ENCODE measurements at regions not wholly inside any gene's neighbourhood (a gene's known extent, or its start where the extent isn't known, plus 50 kb on each side); places are given as distances from the start of the nearest gene placed in this dataset.
A peak's percentile ranks its signal among the peaks of the same experiment; 100 is the strongest.
"Not testable (repeated sequence)": the region's sequence is repeated elsewhere in the genome, so short reads cannot be mapped to it uniquely, and the experiment has no call there.

GRCh38 chr18:25510096-25510495 lies 158.1 kb upstream of the ZNF521 start:
- H3K9ac ChIP-seq (ENCODE audit: low read length): no peak overlapping the region
- H3K4me1 ChIP-seq (ENCODE audit: control insufficient read depth, low read depth, low read length): no peaks in the 10 kb centered on the region
- H3K9me3 ChIP-seq (ENCODE audit: control insufficient read depth, low read depth, low read length): no peaks in the 10 kb centered on the region

DNA sequence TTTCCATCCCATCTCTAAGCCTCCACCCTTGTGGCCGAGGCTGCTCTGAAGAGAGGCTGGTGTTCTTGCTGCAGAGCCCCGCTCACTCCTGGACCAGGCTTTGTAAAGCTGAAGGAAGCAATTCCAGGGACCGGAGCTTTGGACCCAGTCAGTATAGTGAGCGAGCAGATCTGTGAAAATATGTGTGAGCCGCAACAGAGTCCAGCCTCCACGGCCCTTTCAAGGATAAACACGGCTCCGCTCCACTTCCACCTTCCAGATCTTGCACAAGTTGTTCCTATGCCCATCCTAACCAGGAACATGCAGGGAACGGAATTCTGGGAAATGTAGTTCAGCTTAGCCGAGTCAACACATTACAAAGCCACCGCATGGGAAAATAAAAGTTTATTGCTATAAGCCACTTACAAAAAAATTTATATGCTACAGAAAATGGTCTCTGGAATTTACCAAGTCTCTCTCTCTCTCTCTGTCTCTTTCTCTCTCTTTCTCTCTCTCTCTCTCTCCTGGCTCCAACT lies 151.7 kb upstream of the ZNF521 start:
- peak overlapping the region; percentile 59 for H3K4me3 ChIP-seq (ENCODE audit: low read length)
- no peaks in the 10 kb centered on the region for H3K4me1 ChIP-seq (ENCODE audit: control insufficient read depth, low read depth, low read length)

More at GRCh38 chr18:25510096-25510495, 158.1 kb upstream of the ZNF521 start:
- no peak overlapping the region for H3K27ac ChIP-seq (ENCODE audit: low read length)
- no peaks in the 10 kb centered on the region for H3K36me3 ChIP-seq (ENCODE audit: control insufficient read depth, low read depth, low read length)
- no peak overlapping the region for H3K4me3 ChIP-seq (ENCODE audit: low read length)
- no peaks in the 10 kb centered on the region for H3K27me3 ChIP-seq (ENCODE audit: control insufficient read depth, insufficient read depth, low read length)

GRCh38 chr18:25497151-25497794 lies 145.3 kb upstream of the ZNF521 start:
- Histone ChIP-seq H3K9ac (ENCODE audit: low read length) (no peak overlapping the region), H3K27me3 (ENCODE audit: control insufficient read depth, insufficient read depth, low read length) (no peaks in the 10 kb centered on the region), H3K9me3 (ENCODE audit: control insufficient read depth, low read depth, low read length) (no peaks in the 10 kb centered on the region), H3K4me1 (ENCODE audit: control insufficient read depth, low read depth, low read length) (no peaks in the 10 kb centered on the region), H3K27ac (ENCODE audit: low read length) (no peak overlapping the region), H3K4me3 (ENCODE audit: low read length) (no peak overlapping the region), H3K36me3 (ENCODE audit: control insufficient read depth, low read depth, low read length) (no peaks in the 10 kb centered on the region)

More for the DNA sequence above, 151.7 kb upstream of the ZNF521 start:
- Histone ChIP-seq H3K36me3 (ENCODE audit: control insufficient read depth, low read depth, low read length) (no peaks in the 10 kb centered on the region), H3K27me3 (ENCODE audit: control insufficient read depth, insufficient read depth, low read length) (no peaks in the 10 kb centered on the region), H3K9me3 (ENCODE audit: control insufficient read depth, low read depth, low read length) (no peaks in the 10 kb centered on the region), H3K9ac (ENCODE audit: low read length) (no peak overlapping the region), H3K27ac (ENCODE audit: low read length) (no peak overlapping the region)

DNA sequence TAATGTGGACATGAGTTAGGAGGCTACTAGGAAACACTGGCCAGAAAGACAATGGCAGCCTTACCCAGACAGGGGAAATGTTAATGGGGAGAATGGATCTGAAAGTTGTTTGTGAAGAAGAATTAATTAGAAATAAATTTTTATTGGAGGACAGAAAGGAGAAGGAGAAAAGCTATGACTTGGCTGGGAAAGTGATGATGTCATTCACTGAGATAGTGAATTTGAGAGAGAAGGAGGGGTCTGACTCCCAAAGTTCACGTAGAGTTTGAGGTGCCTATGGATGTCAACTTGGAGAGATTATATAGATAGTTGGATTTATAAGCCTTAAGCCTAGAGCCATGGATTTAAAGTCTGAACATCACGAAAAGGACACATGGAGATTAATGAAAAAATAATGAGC lies 144.6 kb upstream of the ZNF521 start:
- H3K9ac ChIP-seq (ENCODE audit: low read length): no peak overlapping the region
- H3K9me3 ChIP-seq (ENCODE audit: control insufficient read depth, low read depth, low read length): no peaks in the 10 kb centered on the region
- no peaks in the 10 kb centered on the region for H3K36me3 ChIP-seq (ENCODE audit: control insufficient read depth, low read depth, low read length)
- no peak overlapping the region for H3K4me3 ChIP-seq (ENCODE audit: low read length)
- H3K4me1 ChIP-seq (ENCODE audit: control insufficient read depth, low read depth, low read length): peaks cover 2% of the 10 kb centered on the region
- H3K27me3 ChIP-seq (ENCODE audit: control insufficient read depth, insufficient read depth, low read length): no peaks in the 10 kb centered on the region
- H3K27ac ChIP-seq (ENCODE audit: low read length): no peak overlapping the region

- Histone ChIP-seq H3K9ac (ENCODE audit: low read length) (no peak overlapping the region), H3K27me3 (ENCODE audit: control insufficient read depth, insufficient read depth, low read length) (no peaks in the 10 kb centered on the region), H3K27ac (ENCODE audit: low read length) (no peak overlapping the region), H3K4me1 (ENCODE audit: control insufficient read depth, low read depth, low read length) (peaks cover 2% of the 10 kb centered on the region), H3K4me3 (ENCODE audit: low read length) (no peak overlapping the region), H3K36me3 (ENCODE audit: control insufficient read depth, low read depth, low read length) (no peaks in the 10 kb centered on the region), H3K9me3 (ENCODE audit: control insufficient read depth, low read depth, low read length) (no peaks in the 10 kb centered on the region)
Observed at GRCh38 chr18:25495606-25496005, 143.6 kb upstream of the ZNF521 start.

DNA sequence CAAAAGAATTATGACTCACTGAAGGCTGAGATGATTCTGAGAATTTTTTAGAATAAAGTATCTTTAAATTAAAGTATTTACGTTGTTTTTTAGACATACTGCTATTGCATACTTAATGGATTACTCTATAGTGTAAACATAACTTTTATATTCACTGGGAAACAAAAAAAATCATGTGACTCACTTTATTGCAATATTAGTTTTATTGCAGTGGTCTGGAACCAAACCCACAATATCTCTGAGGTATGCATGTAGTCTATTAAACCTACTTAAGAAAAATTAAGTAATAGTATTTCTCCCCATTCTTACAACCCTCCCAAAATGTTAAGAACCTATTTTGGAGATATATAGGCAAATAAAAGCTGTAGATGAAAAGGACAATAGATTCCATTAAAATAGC lies 142.9 kb upstream of the ZNF521 start:
- H3K4me3 ChIP-seq (ENCODE audit: low read length): no peak overlapping the region
- H3K27ac ChIP-seq (ENCODE audit: low read length): no peak overlapping the region
- H3K4me1 ChIP-seq (ENCODE audit: control insufficient read depth, low read depth, low read length): peaks cover 2% of the 10 kb centered on the region
- no peaks in the 10 kb centered on the region for H3K9me3 ChIP-seq (ENCODE audit: control insufficient read depth, low read depth, low read length)
- no peaks in the 10 kb centered on the region for H3K27me3 ChIP-seq (ENCODE audit: control insufficient read depth, insufficient read depth, low read length)
- H3K9ac ChIP-seq (ENCODE audit: low read length): no peak overlapping the region
- no peaks in the 10 kb centered on the region for H3K36me3 ChIP-seq (ENCODE audit: control insufficient read depth, low read depth, low read length)

- Histone ChIP-seq H3K4me3 (ENCODE audit: low read length) (no peak overlapping the region), H3K9ac (ENCODE audit: low read length) (no peak overlapping the region), H3K9me3 (ENCODE audit: control insufficient read depth, low read depth, low read length) (no peaks in the 10 kb centered on the region), H3K4me1 (ENCODE audit: control insufficient read depth, low read depth, low read length) (peaks cover 2% of the 10 kb centered on the region), H3K36me3 (ENCODE audit: control insufficient read depth, low read depth, low read length) (no peaks in the 10 kb centered on the region), H3K27ac (ENCODE audit: low read length) (no peak overlapping the region), H3K27me3 (ENCODE audit: control insufficient read depth, insufficient read depth, low read length) (no peaks in the 10 kb centered on the region)
Observed at GRCh38 chr18:25493401-25493800, 141.4 kb upstream of the ZNF521 start.

- H3K27ac ChIP-seq (ENCODE audit: low read length): no peak overlapping the region
- H3K4me1 ChIP-seq (ENCODE audit: control insufficient read depth, low read depth, low read length): peaks cover 2% of the 10 kb centered on the region
Observed at GRCh38 chr18:25490316-25490715, 138.3 kb upstream of the ZNF521 start.

DNA sequence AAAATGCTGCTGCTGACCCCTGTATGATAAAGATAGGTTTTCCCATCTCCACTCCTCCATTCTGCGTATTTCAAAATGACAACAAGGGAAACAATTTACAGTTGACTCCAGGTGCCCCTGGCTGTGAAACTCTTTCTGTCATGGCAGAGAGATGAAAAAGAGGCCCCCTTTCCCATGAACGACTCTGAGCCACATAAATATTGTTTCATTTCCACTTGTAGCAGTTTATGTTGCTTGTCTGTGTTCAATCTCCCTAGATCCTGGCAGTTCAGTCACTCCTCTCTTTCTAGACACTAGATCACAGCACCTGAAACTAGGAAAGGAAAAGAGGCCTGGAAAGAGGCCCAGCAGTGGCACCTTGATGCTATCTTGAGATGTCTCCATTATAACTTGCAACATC lies 121.0 kb upstream of the ZNF521 start:
- Histone ChIP-seq H3K27ac (ENCODE audit: low read length) (no peak overlapping the region), H3K9ac (ENCODE audit: low read length) (no peak overlapping the region), H3K9me3 (ENCODE audit: control insufficient read depth, low read depth, low read length) (no peaks in the 10 kb centered on the region), H3K4me3 (ENCODE audit: low read length) (no peak overlapping the region), H3K4me1 (ENCODE audit: control insufficient read depth, low read depth, low read length) (no peaks in the 10 kb centered on the region), H3K27me3 (ENCODE audit: control insufficient read depth, insufficient read depth, low read length) (no peaks in the 10 kb centered on the region), H3K36me3 (ENCODE audit: control insufficient read depth, low read depth, low read length) (no peaks in the 10 kb centered on the region)

More at GRCh38 chr18:25490316-25490715, 138.3 kb upstream of the ZNF521 start:
- Histone ChIP-seq H3K27me3 (ENCODE audit: control insufficient read depth, insufficient read depth, low read length) (no peaks in the 10 kb centered on the region), H3K9me3 (ENCODE audit: control insufficient read depth, low read depth, low read length) (no peaks in the 10 kb centered on the region), H3K4me3 (ENCODE audit: low read length) (no peak overlapping the region), H3K36me3 (ENCODE audit: control insufficient read depth, low read depth, low read length) (no peaks in the 10 kb centered on the region), H3K9ac (ENCODE audit: low read length) (no peak overlapping the region)

DNA sequence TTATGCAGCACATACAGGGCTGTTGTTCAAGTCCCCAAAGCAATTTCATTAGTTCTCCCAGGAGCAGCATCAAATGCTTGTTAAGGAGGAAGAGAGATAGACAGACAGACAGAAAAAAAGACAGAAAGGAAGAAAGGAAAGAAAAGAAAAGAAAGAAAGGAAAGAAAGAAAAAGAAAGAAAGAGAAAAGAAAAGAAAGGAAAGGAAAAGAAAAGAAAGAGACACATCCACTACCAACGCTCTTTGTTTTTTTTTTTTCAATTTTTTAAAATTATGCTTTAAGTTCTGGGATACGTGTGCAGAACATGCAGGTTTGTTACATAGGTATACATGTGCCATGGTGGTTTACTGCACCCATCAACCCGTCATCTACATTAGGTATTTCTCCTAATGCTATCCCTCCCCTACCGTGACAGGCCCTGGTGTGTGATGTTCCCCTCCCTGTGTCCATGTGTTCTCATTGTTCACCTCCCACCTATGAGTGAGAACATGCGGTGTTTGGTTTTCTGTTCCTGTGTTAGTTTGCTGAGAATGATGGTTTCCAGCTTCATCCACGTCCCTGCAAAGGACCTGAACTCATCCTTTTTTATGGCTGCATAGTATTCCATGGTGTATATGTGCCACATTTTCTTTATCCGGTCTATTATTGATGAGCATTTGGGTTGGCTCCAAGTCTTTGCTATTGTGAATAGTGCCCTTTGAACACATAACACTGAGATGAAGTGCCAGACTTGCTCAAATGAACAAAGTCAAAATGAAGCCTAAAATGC lies 119.0 kb upstream of the ZNF521 start:
- not testable (repeated sequence) for H3K4me3 ChIP-seq (ENCODE audit: low read length); H3K27ac ChIP-seq (ENCODE audit: low read length); H3K4me1 ChIP-seq (ENCODE audit: control insufficient read depth, low read depth, low read length); H3K36me3 ChIP-seq (ENCODE audit: control insufficient read depth, low read depth, low read length); H3K9ac ChIP-seq (ENCODE audit: low read length); H3K9me3 ChIP-seq (ENCODE audit: control insufficient read depth, low read depth, low read length); H3K27me3 ChIP-seq (ENCODE audit: control insufficient read depth, insufficient read depth, low read length)

DNA sequence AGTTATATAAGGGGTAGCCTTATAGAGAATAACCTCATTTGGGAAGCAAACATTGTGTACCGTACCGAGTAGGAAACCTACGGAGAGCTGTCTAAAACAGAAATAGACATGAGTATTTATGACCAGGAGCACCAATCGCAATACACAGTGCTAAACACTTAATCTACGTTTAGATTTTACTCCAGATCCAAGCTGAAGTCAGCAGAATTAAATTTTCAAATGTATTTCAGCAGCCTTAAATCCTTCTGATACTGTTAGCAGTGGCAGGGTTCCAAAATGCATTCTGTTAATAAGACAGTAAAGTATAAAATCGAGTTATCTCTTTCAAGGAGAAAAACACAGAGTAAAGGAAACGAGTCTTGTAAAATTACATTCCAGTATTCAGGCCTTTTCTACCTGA lies 118.1 kb upstream of the ZNF521 start:
- Histone ChIP-seq H3K4me1 (ENCODE audit: control insufficient read depth, low read depth, low read length) (peaks cover 11% of the 10 kb centered on the region), H3K27ac (ENCODE audit: low read length) (no peak overlapping the region), H3K9ac (ENCODE audit: low read length) (no peak overlapping the region), H3K9me3 (ENCODE audit: control insufficient read depth, low read depth, low read length) (no peaks in the 10 kb centered on the region), H3K36me3 (ENCODE audit: control insufficient read depth, low read depth, low read length) (no peaks in the 10 kb centered on the region), H3K4me3 (ENCODE audit: low read length) (no peak overlapping the region), H3K27me3 (ENCODE audit: control insufficient read depth, insufficient read depth, low read length) (no peaks in the 10 kb centered on the region)

DNA sequence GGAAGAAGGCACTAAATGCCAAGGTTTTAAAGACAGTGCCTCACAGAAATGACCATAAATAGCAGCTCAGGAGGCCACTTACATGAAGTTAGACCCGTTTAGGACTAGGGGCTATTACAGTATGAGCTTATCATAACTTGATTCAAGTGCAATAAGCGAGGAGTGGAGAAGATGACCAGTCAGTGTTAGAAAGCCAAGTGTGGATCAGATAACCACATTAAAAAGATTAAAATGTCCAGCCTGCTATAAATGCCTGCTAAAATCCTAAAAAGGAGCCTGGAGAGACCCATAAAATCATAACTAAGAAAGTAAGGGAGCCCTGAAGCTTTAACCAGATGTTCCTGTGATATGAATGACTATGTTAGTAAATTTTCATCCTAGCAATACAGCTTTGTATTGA lies 117.5 kb upstream of the ZNF521 start:
- H3K36me3 ChIP-seq (ENCODE audit: control insufficient read depth, low read depth, low read length): no peaks in the 10 kb centered on the region
- H3K27me3 ChIP-seq (ENCODE audit: control insufficient read depth, insufficient read depth, low read length): no peaks in the 10 kb centered on the region
- H3K9me3 ChIP-seq (ENCODE audit: control insufficient read depth, low read depth, low read length): no peaks in the 10 kb centered on the region
- no peak overlapping the region for H3K27ac ChIP-seq (ENCODE audit: low read length)
- H3K4me3 ChIP-seq (ENCODE audit: low read length): no peak overlapping the region
- peaks cover 11% of the 10 kb centered on the region for H3K4me1 ChIP-seq (ENCODE audit: control insufficient read depth, low read depth, low read length)
- H3K9ac ChIP-seq (ENCODE audit: low read length): no peak overlapping the region

All from iPS-18a (cell line).